Keratinocyte (primary cell): ENCODE measurements at regions not wholly inside any gene's neighbourhood (a gene's known extent, or its start where the extent isn't known, plus 50 kb on each side); places are given as distances from the start of the nearest gene placed in this dataset.

Experiments
- DNase-seq: peaks from one replicate; pipeline ENCODE4 v3.0.0-alpha.2; 2011; ENCODE audit warnings: low read depth, missing footprints, low spot score
- FAIRE-seq: peaks from 2 replicates; lab custom pipeline; 2011; peaks lifted over from hg19 to GRCh38; lab: Jason Lieb, UNC
- H2AFZ ChIP-seq: 2 replicates; pipeline ENCODE4 v1.6.0; 2012; ENCODE audit warnings: low read length, control low read depth, inconsistent platforms; ENCODE audit not compliant: control insufficient read depth
- H3K27ac ChIP-seq: 2 replicates; pipeline ENCODE4 v1.5.1; 2011; ENCODE audit warnings: low read length; ENCODE audit not compliant: control insufficient read depth, insufficient read depth
- H3K27me3 ChIP-seq: 3 replicates; pipeline ENCODE4 v1.6.0; 2011; ENCODE audit warnings: low read length; ENCODE audit not compliant: control insufficient read depth, insufficient read depth; ENCODE audit errors: extremely low read depth
- H3K36me3 ChIP-seq, 2 experiments: 2 replicates in 1 of 2; 3 replicates in 1 of 2; pipeline ENCODE4 v1.5.1; 2011; ENCODE audit warnings: low read length in 2 of 2, mild to moderate bottlenecking in 1 of 2; ENCODE audit not compliant: control insufficient read depth in 2 of 2, insufficient read depth in 2 of 2; ENCODE audit errors: extremely low read depth in 1 of 2
- H3K4me1 ChIP-seq: 3 replicates; pipeline ENCODE4 v1.5.1; 2011; ENCODE audit warnings: low read length; ENCODE audit not compliant: control insufficient read depth, insufficient read depth; ENCODE audit errors: extremely low read depth
- H3K4me2 ChIP-seq: 3 replicates; pipeline ENCODE4 v1.6.0; 2011; ENCODE audit warnings: low read depth, low read length; ENCODE audit not compliant: control insufficient read depth, insufficient read depth; ENCODE audit errors: extremely low read depth
- H3K4me3 ChIP-seq, 3 experiments: fragments of 200-600 bp in 1 of 3; sonication (generic) in 1 of 3; 2 replicates in 2 of 3; 3 replicates in 1 of 3; pipeline ENCODE4 v1.5.1; 2011 to 2016; ENCODE audit warnings: low read length in 3 of 3, mild to moderate bottlenecking in 3 of 3, control low read depth in 2 of 3, inconsistent platforms in 1 of 3, low read depth in 1 of 3, mixed read lengths in 1 of 3, mixed run types in 1 of 3, moderate library complexity in 1 of 3; ENCODE audit not compliant: control insufficient read depth in 2 of 3, insufficient read depth in 2 of 3; ENCODE audit errors: extremely low read depth in 1 of 3
- H3K79me2 ChIP-seq: 2 replicates; pipeline ENCODE4 v1.6.0; 2012; ENCODE audit warnings: low read length; ENCODE audit not compliant: control insufficient read depth, insufficient read depth
- H3K9ac ChIP-seq: 3 replicates; pipeline ENCODE4 v1.6.0; 2011; ENCODE audit warnings: low read length; ENCODE audit not compliant: control insufficient read depth, insufficient read depth; ENCODE audit errors: extremely low read depth
- H3K9me1 ChIP-seq: 3 replicates; pipeline ENCODE4 v1.6.0; 2011; ENCODE audit warnings: low read length; ENCODE audit not compliant: control insufficient read depth, insufficient read depth; ENCODE audit errors: extremely low read depth
- H3K9me3 ChIP-seq: 2 replicates; pipeline ENCODE4 v1.5.1; 2012; ENCODE audit warnings: low read depth, low read length; ENCODE audit not compliant: control insufficient read depth
- H4K20me1 ChIP-seq: 3 replicates; pipeline ENCODE4 v1.6.0; 2011; ENCODE audit warnings: low read length; ENCODE audit not compliant: control insufficient read depth, insufficient read depth; ENCODE audit errors: extremely low read depth
- EZH2 ChIP-seq: IDR thresholded peaks from one replicate; pipeline ENCODE4 v1.6.1; 2012; ENCODE audit warnings: inconsistent platforms, mild to moderate bottlenecking, low read length, moderate library complexity
- dilution Hi-C: fragments of 300-500 bp; cut with MboI; formaldehyde crosslinking; loops from one replicate; pipeline ENCODE4 v1.7.0; 2020; ENCODE audit warnings: low sequenced_read_pairs; ENCODE audit not compliant: extremely low pct_ligation_motif_present
- TF ChIP-seq, protein P1 (sequence below), 3 experiments: IDR thresholded peaks in 1 of 3; conservative IDR thresholded peaks in 1 of 3; optimal IDR thresholded peaks in 1 of 3; 2 replicates in 2 of 3; 3 replicates in 1 of 3; pipeline versions ENCODE3 to v1.5.1; 2011; ENCODE audit warnings: low read length in 3 of 3, mild to moderate bottlenecking in 3 of 3, moderate library complexity in 2 of 3, control low read depth in 1 of 3, inconsistent platforms in 1 of 3; ENCODE audit not compliant: insufficient read depth in 2 of 3; ENCODE audit errors: extremely low read depth in 1 of 3

DNA sequence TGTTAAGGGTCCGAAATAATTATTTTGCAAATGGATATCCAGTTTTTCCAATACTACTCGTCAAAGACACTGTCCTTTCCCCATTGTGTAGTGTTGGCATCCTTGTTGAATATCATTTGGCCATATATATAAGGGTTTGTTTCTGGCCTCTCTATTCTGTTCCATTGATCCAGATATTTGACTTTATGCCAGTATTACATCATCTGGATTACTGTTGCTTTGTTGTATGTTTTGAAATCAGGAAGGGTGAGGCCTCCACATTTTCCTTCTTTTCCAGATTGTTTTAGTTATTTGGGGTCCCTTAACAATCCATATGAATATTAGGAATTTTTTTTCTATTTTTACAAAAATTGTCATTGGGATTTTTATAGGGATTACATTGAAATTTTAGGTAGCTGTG is 244.1 kb downstream of the GPD2 start:
- Histone ChIP-seq H3K79me2 (no peaks in the 10 kb centered on the region), H3K9ac (no peak overlapping the region), H3K27me3 (no peaks in the 10 kb centered on the region), H3K9me3 (no peaks in the 10 kb centered on the region), H3K9me1 (no peaks in the 10 kb centered on the region), H3K36me3 (no peaks in the 10 kb centered on the region), H4K20me1 (no peaks in the 10 kb centered on the region), H3K4me2 (no peak overlapping the region), H3K27ac (no peak overlapping the region), H3K4me3 (no peak overlapping the region), H3K4me1 (no peaks in the 10 kb centered on the region), H2AFZ (no peak overlapping the region)
- FAIRE-seq: no peak
- dilution Hi-C loops: no loop called here
- no peak for DNase-seq
- TF ChIP-seq, protein P1, sequence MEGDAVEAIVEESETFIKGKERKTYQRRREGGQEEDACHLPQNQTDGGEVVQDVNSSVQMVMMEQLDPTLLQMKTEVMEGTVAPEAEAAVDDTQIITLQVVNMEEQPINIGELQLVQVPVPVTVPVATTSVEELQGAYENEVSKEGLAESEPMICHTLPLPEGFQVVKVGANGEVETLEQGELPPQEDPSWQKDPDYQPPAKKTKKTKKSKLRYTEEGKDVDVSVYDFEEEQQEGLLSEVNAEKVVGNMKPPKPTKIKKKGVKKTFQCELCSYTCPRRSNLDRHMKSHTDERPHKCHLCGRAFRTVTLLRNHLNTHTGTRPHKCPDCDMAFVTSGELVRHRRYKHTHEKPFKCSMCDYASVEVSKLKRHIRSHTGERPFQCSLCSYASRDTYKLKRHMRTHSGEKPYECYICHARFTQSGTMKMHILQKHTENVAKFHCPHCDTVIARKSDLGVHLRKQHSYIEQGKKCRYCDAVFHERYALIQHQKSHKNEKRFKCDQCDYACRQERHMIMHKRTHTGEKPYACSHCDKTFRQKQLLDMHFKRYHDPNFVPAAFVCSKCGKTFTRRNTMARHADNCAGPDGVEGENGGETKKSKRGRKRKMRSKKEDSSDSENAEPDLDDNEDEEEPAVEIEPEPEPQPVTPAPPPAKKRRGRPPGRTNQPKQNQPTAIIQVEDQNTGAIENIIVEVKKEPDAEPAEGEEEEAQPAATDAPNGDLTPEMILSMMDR (optimal IDR thresholded peaks at IDR 0.05 in 1 of 3, IDR thresholded peaks at IDR 0.05 in 1 of 3, conservative IDR thresholded peaks at IDR 0.05 in 1 of 3; ENCODE audit: extremely low read depth in 1 of 3, insufficient read depth in 2 of 3, low read length in 3 of 3): no peak
- TF ChIP-seq EZH2: no peak

- TF ChIP-seq, protein P1 (optimal IDR thresholded peaks at IDR 0.05 in 1 of 3, IDR thresholded peaks at IDR 0.05 in 1 of 3, conservative IDR thresholded peaks at IDR 0.05 in 1 of 3; ENCODE audit: extremely low read depth in 1 of 3, insufficient read depth in 2 of 3, low read length in 3 of 3): no peak
- TF ChIP-seq EZH2: no peak
- Histone ChIP-seq H3K9me1 (no peaks in the 10 kb centered on the region), H3K9ac (no peak overlapping the region), H3K79me2 (no peaks in the 10 kb centered on the region), H3K27ac (no peak overlapping the region), H3K9me3 (no peaks in the 10 kb centered on the region), H4K20me1 (no peaks in the 10 kb centered on the region), H3K4me1 (no peaks in the 10 kb centered on the region), H2AFZ (no peak overlapping the region), H3K36me3 (no peaks in the 10 kb centered on the region), H3K27me3 (no peaks in the 10 kb centered on the region), H3K4me3 (no peak overlapping the region), H3K4me2 (no peak overlapping the region)
- dilution Hi-C loops: no loop called here
- FAIRE-seq (no peak), DNase-seq (no peak)
These were observed 250.9 kb downstream of the GPD2 start for GRCh38 chr2:156687126-156687525.
